HUDEP-2 (cell line): ENCODE measurements at regions not wholly inside any gene's neighbourhood (a gene's known extent, or its start where the extent isn't known, plus 50 kb on each side); places are given as distances from the start of the nearest gene placed in this dataset.

Source experiments
- DNase-seq, 76 experiments: peaks; one replicate each; lab custom pipeline; 2025; ENCODE audit not compliant: unreplicated experiment in 76 of 76; lab: John Stamatoyannopoulos, UW

GRCh38 chr2:146489386-146489785, 1355.4 kb upstream of the ACVR2A start:
- DNase-seq = no peak

GRCh38 chr2:146481629-146482028, 1363.2 kb upstream of the ACVR2A start:
- no peak for DNase-seq

GRCh38 chr2:146477383-146477782, 1367.4 kb upstream of the ACVR2A start:
- no peak for DNase-seq

DNA sequence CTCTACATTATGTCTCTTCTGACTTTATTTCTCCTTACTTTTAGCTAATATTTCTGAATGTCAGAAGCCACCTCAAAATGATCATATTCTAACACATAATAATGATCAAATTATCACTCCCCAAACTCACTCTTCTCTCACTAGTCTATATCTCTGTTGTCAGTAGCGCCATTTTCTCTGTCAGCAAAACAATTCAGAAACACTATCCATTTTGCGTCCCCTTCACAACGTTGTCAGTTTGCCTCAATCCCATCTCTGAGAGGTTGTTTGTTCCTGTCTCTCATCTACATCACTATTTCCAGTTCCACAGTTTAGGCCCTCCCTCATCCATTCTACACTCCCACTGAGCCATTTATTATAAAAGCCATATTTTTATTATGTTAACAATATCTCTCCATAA, 1376.3 kb upstream of the ACVR2A start:
- no peak for DNase-seq

- no peak for DNase-seq
These were observed 1377.4 kb upstream of the ACVR2A start for GRCh38 chr2:146467425-146467824.

- no peak for DNase-seq
These were observed 1379.4 kb upstream of the ACVR2A start for GRCh38 chr2:146465460-146465859.

- no peak for DNase-seq
These were observed 1383.8 kb upstream of the ACVR2A start for GRCh38 chr2:146461068-146461467.

DNA sequence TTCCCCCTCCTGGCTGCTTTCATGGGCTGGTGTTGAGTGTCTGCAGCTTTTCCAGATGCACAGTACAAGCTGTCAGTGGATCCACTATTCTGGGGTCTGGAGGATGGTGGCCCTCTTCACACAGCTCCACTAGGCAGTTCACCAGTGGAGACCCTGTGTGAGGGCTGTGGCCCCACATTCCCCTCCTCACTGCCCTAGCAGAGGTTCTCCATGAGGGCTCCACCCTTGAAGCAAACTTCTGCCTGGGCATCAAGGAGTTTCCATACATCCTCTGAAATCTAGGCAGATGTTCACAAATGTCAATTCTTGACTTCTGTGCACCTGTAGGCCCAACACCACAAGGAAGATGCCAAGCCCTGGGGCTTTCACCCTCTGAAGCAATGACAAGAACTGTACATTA, 1386.2 kb upstream of the ACVR2A start:
- no peak for DNase-seq

DNA sequence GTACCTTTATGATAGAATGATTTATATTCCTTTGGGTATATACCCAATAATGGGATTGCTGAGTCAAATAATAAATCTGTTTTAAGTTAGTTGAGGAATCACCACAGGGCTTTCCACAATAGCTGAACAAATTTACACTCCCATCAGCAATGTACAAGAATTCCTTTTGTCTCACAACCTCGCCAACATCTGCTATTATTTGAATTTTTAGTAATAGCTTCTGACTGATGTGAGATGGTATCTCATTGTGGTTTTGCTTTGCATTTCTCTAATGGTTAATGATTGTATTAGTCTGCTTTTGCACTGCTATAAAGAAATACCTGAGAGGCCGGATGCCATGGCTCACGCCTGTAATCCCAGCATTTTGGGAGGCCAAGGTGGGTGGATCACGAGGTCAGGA, 1387.6 kb upstream of the ACVR2A start:
- no peak for DNase-seq

DNA sequence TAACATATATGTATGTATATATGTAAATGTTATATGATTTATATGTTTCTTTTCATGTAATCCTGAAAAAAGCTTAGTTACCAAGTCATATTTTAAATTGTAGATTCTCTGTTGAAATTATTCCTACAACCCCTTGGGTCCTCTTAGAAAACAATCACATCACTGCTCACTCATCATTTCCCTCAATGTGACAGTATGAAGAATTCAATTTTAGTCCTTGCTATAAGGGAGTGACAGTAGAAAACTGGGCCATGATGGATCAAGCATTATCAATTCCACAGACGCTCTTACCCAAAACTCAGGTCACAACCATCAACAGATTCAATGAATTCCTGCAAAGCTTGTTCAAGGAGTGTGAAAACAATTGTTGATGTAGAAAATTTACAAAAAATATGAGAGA, 1389.5 kb upstream of the ACVR2A start:
- DNase-seq = no peak

GRCh38 chr2:146451972-146452371, 1392.9 kb upstream of the ACVR2A start:
- no peak for DNase-seq

- no peak for DNase-seq
These were observed 1394.7 kb upstream of the ACVR2A start for GRCh38 chr2:146450131-146450530.

- DNase-seq = no peak
These were observed 1399.8 kb upstream of the ACVR2A start for GRCh38 chr2:146444987-146445386.

GRCh38 chr2:146444085-146444484, 1400.7 kb upstream of the ACVR2A start:
- no peak for DNase-seq

- DNase-seq = no peak
These were observed 1406.6 kb upstream of the ACVR2A start for GRCh38 chr2:146438246-146438645.

GRCh38 chr2:146437712-146438111, 1407.1 kb upstream of the ACVR2A start:
- DNase-seq = no peak

DNA sequence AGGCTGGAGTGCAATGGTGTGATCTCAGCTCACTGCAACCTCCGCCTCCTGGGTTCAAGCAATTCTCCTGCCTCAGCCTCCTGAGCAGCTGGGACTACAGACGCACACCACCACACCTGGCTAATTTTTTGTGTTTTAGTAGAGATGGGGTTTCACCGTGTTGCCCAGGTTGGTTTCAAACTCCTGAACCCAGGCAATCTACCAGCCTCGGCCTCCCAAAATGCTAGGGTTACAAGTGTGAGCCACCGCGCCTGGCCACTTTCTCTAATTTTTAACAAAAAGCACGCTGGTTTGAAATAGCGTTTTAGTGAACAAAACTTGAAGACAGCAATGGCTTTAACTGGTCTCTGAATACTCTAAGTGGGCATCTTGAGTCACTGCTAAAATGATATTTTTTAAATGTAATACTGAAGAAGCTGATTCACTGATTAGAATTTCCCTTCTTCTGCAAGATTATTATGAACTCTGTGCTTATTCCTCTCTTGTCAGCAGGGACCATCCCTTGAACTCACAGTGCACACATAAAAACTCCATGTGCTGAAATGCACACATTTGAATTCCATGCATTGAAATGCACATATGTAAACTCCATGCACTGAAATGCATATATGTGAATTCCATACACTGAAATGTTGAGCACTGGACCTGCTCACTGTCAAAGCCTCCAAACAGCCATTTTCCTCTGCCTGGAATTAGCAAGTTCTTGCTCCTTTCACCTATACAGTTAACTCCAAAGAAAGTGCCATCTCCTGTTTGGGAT, 1411.5 kb upstream of the ACVR2A start:
- DNase-seq = no peak

- no peak for DNase-seq
These were observed 1415.5 kb upstream of the ACVR2A start for GRCh38 chr2:146429366-146429765.

DNA sequence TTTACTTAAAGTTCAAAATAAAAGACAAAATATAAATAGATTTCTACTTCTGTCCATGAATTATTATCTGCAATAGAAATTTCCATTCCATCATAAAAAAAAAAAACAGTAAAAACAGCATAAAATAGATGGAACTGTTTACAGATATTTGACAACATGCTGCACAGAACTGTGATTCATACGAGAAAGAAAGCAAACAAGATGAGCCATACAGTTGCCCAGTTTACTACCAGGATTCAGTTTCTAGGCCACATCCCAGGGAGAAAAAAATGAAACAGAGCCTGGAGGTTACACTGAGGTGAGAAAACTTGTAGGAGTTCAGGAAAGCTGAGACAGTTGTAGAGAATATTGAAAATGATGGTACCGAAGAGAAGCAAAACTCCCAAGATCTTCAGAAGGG, 1426.9 kb upstream of the ACVR2A start:
- no peak for DNase-seq

- DNase-seq = no peak
These were observed 1429.5 kb upstream of the ACVR2A start for GRCh38 chr2:146415291-146415690.

DNA sequence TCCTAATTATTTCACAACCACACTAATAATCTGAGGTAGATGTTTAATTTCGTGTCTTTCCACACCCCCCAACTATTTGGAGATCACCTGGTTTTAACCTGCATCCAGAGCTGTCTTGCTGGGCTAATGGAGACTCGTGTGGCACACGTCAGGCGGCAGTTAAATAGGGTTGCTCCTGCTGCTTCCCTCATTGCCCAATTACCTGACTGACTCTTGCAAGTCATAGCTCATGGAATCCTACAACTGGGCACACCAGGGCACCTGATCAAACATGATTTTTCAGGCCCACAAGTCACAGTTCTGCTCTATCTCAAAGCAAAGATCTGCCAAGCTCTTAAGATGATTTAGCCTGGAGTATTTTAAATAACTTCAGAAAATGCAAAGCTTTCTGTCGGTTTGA, 1430.4 kb upstream of the ACVR2A start:
- DNase-seq = no peak

- no peak for DNase-seq
These were observed 1431.7 kb upstream of the ACVR2A start for GRCh38 chr2:146413086-146413610.

DNA sequence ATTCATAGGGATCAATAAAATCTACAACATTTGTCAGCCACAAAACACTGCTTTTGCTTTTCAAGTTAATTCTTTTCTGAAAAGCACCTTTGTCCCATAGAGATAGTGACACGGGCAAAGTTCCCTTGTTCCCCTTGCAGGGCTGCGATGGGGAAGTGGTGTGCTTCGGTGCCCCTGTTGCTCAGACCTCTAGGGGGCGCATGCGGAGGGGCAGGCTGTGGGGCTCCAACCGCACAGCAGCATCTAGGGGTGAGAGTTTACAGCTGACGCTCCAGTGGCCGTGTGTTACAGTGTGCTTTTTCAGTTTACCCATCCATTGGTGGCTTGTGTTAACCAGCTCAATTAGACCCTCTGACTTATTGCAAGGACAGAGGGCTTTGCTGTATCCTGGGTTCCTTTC, 1432.2 kb upstream of the ACVR2A start:
- DNase-seq = peak in 17 of 76 experiments; percentile 0 to 36 (median 5)
